Pulmonary artery endothelial cell (primary cell): ENCODE measurements at regions not wholly inside any gene's neighbourhood (a gene's known extent, or its start where the extent isn't known, plus 50 kb on each side); places are given as distances from the start of the nearest gene placed in this dataset.

Experiments used
- DNase-seq: peaks from one replicate; pipeline ENCODE4 v3.0.0-alpha.2; 2011; ENCODE audit warnings: low read depth, low spot score

GRCh38 chr18:75915941-75916623 is 488.6 kb upstream of the SMIM21 start:
- DNase-seq = no peak

GRCh38 chr18:75912829-75913228 is 485.3 kb upstream of the SMIM21 start:
- no peak for DNase-seq

GRCh38 chr18:75904416-75904815 is 476.9 kb upstream of the SMIM21 start:
- DNase-seq = no peak

DNA sequence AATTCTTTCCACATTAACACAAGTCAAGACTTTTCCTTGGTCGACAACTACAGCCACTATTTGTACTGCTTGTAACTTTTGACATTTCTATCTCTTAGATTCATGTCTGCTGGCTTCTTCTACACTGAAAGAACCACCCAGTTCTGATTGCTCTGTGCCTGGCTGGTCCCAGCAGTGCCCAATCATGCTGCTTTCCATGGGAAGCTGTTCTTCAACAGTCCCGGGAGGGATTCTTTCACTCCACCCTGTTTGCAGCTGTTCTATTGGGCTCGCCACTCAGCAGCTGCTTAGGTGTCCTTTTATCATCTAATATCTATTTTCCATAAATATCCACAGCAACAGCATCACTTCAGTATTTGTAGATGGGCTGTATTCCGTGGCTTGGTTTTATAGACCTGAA is 471.1 kb upstream of the SMIM21 start:
- DNase-seq = no peak

GRCh38 chr18:75897386-75897785 is 469.9 kb upstream of the SMIM21 start:
- DNase-seq = no peak

- DNase-seq = no peak
Observed at GRCh38 chr18:75896865-75897264, 469.4 kb upstream of the SMIM21 start.

DNA sequence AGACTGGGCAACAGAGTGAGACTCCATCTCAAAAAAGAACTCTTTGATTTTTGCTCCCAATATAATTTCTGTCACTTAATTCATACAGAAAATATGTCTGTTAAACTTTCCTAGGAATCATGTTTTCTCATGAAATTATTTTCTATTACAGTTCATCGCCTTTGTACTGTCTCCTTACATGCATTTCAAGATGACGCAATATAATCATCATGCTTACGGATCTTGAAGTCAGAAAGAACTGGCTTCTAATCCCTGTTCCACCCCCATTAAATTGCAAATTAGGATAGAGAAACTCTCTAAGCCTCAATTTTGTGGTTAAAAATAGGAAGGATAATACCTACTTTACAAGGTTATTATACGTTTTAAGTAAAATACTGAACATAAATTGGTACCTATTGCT is 467.6 kb upstream of the SMIM21 start:
- no peak for DNase-seq

DNA sequence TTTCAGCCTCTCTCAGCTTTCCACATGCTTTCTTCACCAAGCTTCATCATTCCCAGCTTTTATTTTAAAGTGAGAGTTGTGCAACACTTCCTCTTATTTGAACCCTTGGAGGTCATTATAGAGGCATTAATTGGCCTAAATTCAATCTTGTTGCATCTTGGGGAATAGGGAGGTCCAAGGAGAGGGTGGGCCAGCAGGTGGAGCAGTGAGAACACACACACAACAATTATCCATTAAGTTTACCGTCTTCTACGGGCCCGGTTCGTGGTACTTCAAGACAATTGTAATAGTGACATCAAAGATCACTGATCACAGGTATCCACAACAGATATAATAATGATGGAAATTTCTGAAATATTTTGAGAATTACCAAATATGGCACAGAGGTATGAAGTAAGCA is 457.2 kb upstream of the SMIM21 start:
- no peak for DNase-seq

GRCh38 chr18:75880925-75881504 is 453.5 kb upstream of the SMIM21 start:
- no peak for DNase-seq

- no peak for DNase-seq
Observed at GRCh38 chr18:75880266-75880665, 452.8 kb upstream of the SMIM21 start.

GRCh38 chr18:75879196-75879595 is 451.7 kb upstream of the SMIM21 start:
- DNase-seq = no peak

DNA sequence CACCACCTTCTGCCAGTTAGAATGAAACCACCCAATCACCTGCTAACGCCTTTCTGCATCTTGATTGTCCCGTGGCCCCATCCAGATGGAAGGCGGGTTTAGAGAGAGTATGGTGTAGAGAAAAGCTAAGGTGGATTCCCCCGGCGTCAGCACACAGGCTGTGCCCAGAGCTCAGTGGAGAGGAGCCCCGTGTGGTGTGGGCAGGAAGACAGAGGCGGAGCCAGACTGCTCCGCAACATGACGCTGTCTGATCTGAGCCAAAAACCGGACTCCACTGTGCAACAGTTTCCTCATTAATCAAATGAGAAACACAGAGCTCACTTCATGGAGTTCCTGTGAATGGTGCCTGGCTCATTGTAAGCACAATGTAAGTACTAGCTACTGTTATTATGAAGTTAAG is 448.1 kb upstream of the SMIM21 start:
- no peak for DNase-seq

DNA sequence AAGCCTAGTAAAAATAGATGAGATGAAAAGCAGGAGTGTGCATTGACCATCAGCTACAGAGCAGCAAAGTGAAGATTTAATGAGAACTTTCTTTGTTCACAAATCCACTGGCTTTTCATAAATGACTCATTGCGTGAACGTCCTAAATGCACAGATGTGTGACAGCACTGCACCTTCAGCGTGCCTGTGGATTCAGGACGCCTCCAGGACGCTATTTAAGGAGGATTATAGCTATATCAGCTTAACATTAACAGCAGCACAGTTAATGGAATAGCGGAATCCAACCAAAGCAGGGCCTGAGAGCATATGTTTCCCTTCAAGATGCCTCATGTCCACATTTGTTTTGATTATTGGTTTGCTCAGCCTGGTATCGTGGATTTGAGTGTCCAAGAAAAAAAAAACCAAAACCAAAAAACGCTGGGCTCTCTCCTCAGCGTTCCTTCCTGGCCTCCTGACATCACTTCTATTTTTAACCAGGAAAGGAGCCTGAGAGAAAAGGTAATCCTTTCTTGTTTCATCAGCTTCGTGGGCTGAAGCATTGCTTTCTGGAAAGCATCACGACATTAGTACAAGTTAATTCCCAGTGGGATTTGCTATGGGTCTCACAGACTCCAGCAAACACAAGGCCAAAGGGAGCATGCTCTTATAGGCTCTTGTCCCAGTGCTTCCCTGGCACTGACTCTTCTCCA is 447.0 kb upstream of the SMIM21 start:
- no peak for DNase-seq

GRCh38 chr18:75871596-75871995 is 444.1 kb upstream of the SMIM21 start:
- DNase-seq = no peak

- DNase-seq = no peak
Observed at GRCh38 chr18:75869162-75869561, 441.7 kb upstream of the SMIM21 start.

DNA sequence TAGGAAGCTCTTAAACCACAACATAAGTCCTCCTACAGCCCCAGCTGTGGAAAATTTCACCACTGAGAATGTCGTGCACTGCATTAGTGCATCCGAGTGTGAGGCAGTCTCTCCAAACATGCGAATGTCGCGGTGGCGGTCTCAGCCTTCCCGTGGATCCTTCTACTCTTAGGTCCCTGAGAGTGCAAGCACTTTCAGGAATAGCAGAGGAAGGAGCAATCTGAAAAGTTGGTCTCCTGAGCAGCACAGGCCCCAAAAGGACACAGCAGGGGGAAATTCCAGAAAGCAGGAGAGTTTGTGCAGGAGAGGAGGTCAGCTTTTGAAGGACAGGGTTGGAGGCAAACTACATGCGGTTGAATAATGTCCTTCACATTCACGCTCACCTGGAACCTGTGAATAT is 440.5 kb upstream of the SMIM21 start:
- DNase-seq = no peak

GRCh38 chr18:75865639-75866038 is 438.1 kb upstream of the SMIM21 start:
- no peak for DNase-seq

DNA sequence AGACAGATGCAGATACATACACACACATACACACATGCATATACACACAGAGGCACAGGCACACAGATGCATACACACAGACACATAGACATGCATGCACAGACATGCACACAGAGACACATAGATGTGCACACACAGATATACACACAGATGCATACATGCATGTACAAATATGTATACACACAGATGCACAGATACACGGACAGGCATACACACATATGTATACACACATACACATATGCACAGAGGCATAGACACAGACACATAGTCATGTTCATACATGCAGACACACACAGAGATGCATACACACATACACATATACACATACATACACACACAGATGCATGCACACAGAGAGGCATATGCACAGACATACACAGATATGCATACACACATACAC is 437.3 kb upstream of the SMIM21 start:
- DNase-seq = no peak

DNA sequence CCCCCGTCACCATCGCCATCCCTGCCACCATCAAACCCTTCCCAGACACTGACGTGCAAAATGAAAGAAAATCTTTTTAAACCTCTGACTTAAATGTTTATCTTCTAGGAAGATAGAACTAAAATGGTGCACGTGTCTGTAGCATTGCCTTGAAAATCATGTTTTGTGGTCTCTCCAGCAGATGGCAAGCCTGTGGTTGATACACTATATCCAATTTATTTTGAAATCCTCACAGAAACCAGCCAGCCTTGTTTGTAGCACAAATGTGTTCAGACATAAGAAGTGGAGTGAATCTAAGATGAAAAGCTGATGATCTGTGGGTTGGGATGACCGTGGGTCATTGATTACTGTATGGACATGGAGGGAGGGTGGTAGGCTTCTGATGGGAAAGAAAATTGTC is 436.2 kb upstream of the SMIM21 start:
- DNase-seq = no peak

DNA sequence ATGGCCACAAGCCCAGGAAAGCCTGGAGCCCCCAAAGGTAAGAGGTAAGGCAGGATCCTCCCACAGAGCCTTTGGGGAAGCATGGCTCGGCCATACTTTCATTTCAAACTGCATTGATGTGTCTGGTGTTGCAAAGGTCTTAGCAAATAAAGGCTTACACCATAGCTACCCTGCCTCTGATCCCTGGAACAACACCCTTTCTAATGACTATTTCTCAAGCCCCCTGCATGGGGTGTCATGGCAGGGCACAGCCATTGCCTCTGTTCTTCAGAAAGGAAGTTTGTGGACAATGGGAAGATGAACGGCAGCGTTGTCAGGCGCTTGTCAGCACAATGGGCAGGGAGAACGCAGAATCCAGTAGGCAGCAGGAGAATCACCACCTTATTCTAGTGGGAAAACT is 435.0 kb upstream of the SMIM21 start:
- DNase-seq = no peak

DNA sequence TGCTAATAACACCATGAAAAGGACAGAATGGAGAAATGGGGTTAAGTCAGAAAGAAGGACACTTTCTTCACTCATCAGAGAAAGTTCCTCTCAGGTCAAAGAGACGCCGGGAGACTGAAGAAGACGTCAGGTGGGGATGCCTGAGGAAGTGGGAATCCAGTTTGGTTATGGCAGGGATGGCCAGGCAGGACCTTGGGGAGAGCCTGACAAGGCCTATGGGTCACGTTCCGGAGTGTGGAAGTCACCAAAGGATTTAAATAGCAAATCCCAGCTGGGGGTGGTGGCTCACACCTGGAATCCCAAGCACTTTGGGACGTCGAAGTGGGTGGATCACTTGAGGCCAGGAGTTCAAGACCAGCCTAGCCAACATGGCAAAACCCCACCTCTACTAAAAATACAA is 432.7 kb upstream of the SMIM21 start:
- no peak for DNase-seq

- no peak for DNase-seq
Observed at GRCh38 chr18:75859533-75859932, 432.0 kb upstream of the SMIM21 start.

DNA sequence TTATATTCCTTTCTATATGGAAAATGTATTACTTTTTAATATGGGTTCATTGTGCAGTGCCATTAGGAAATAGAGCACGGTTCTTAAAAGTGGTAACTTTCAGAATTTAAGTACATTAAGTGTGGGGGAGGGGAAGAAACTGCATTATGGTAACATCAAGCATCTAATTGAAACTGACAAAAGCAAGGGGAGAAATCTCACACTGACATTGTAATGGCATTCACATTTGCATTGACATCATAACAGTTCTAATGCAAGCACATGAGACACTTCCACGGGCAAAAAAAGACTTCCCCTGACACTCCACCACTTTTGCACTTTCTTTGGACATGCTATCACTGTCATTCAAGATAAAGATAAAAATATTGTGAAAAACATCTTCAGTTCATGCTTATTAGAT is 431.3 kb upstream of the SMIM21 start:
- DNase-seq = no peak
